Psoas muscle (tissue), 7 donors: ENCODE measurements at regions not wholly inside any gene's neighbourhood (a gene's known extent, or its start where the extent isn't known, plus 50 kb on each side); places are given as distances from the start of the nearest gene placed in this dataset.
A peak's percentile ranks its signal among the peaks of the same experiment; 100 is the strongest.

Source experiments
- ATAC-seq, 4 donors: fragments of 200-7000 bp; cut with Tn5 transposase; one replicate each; pipeline ENCODE4 v1.9.1; 2020; ENCODE audit warnings: moderate library complexity in 3 of 4, mild to moderate bottlenecking in 2 of 4
- DNase-seq, 2 donors: peaks; one replicate each; pipeline ENCODE4 v3.0.0-alpha.2; 2020
- H3K27ac ChIP-seq: fragments of 200-600 bp; one replicate; pipeline ENCODE4 v1.8.0; 2022
- H3K27me3 ChIP-seq, 3 donors: fragments of 200-600 bp in 1 of 3; one replicate each; pipeline versions ENCODE4 v1.6.1 to v1.8.0; 2013 to 2022; ENCODE audit warnings: low read length in 2 of 3, mild to moderate bottlenecking in 2 of 3, moderate library complexity in 1 of 3; ENCODE audit not compliant: insufficient read depth in 3 of 3
- H3K36me3 ChIP-seq, 2 donors: fragments of 200-600 bp in 1 of 2; one replicate each; pipeline versions ENCODE4 v1.6.1 to v1.8.0; 2013 to 2022; ENCODE audit warnings: low read depth in 1 of 2, mild to moderate bottlenecking in 1 of 2, moderate library complexity in 1 of 2; ENCODE audit not compliant: insufficient read depth in 1 of 2
- H3K4me1 ChIP-seq: fragments of 200-600 bp; one replicate; pipeline ENCODE4 v1.8.0; 2022
- H3K4me3 ChIP-seq: fragments of 200-600 bp; one replicate; pipeline ENCODE4 v1.8.0; 2022; ENCODE audit warnings: mild to moderate bottlenecking
- H3K9me3 ChIP-seq: fragments of 200-600 bp; one replicate; pipeline ENCODE4 v1.8.0; 2022
- CTCF ChIP-seq: fragments of 200-600 bp; IDR thresholded peaks from one replicate; pipeline ENCODE4 v1.8.0; 2022; ENCODE audit warnings: antibody characterized with exemption
- WGBS, 3 donors: extraction: QIAGEN DNeasy Blood & Tissue Kit; methylation state at CpG; one replicate each; pipeline versions ENCODE4 v1.1.6 to v1.1.7; 2013; 5-methylcytosine and 5-hydroxymethylcytosine counted together
- intact Hi-C, 2 donors: fragments of 100-400 bp; cut with DNase I; formaldehyde crosslinking; loops; one replicate each; pipeline versions ENCODE4 v1.11.0 to v1.14.2; 2022
- donor health status: healthy with polysubstance abuse.
- donor health status: DM: no; HTN: no; CAD: no; lungs with moderate emphysema.
- donor health status: Bipolar disorder and iron deficiency.
- donor health status: healthy.
- donor health status: DM: yes; HTN: yes; CAD: no.
- donor health status: DM: no; HTN: no; CAD: no.
- donor health status: DM: yes; HTN: yes; CAD: no.

GRCh38 chr6:144762469-144762868, 477.3 kb downstream of the UTRN start:
- Histone ChIP-seq H3K9me3 (no peaks in the 10 kb centered on the region), H3K27ac (no peak overlapping the region), H3K4me1 (no peaks in the 10 kb centered on the region), H3K36me3 (peaks cover 0 to 5% of the 10 kb centered on the region in 2 donors), H3K4me3 (no peak overlapping the region), H3K27me3 (no peaks in the 10 kb centered on the region)
- WGBS, 3 donors, result 77 to 87% (median 81%) methylated on average over 3 of the region's 3 CpGs
- DNase-seq (no peak), ATAC-seq (no peak)
- TF ChIP-seq CTCF, result no peak
- intact Hi-C loops, result no loop called here

GRCh38 chr6:144767051-144767450, 481.9 kb downstream of the UTRN start:
- no peaks in the 10 kb centered on the region for H3K27me3 ChIP-seq
- H3K4me1 ChIP-seq, result peaks cover 12% of the 10 kb centered on the region
- H3K36me3 ChIP-seq, result peaks cover 0 to 1% of the 10 kb centered on the region in 2 donors
- TF ChIP-seq CTCF, result no peak
- WGBS, 3 donors, result 77 to 88% (median 81%) methylated on average over 1 of the region's 1 CpG
- H3K27ac ChIP-seq, result no peak overlapping the region
- no peak overlapping the region for H3K4me3 ChIP-seq
- DNase-seq, result no peak
- no peak for ATAC-seq
- intact Hi-C loops, result loop anchor here in 1 of 2 donors (5.0 kb wide), 1 partner anchor 185 kb away; no protein-coding TSS in a partner anchor
- H3K9me3 ChIP-seq, result no peaks in the 10 kb centered on the region

- no peak for DNase-seq
- Histone ChIP-seq H3K27me3 (no peaks in the 10 kb centered on the region), H3K4me1 (peaks cover 12% of the 10 kb centered on the region), H3K27ac (no peak overlapping the region), H3K9me3 (no peaks in the 10 kb centered on the region), H3K36me3 (peaks cover 0 to 10% of the 10 kb centered on the region in 2 donors), H3K4me3 (no peak overlapping the region)
- intact Hi-C loops, result loop anchor here in 1 of 2 donors (5.0 kb wide), 1 partner anchor 186 kb away; no protein-coding TSS in a partner anchor
- ATAC-seq, result no peak
- TF ChIP-seq CTCF, result no peak
These were observed 483.5 kb downstream of the UTRN start for GRCh38 chr6:144768551-144769075.

GRCh38 chr6:144769142-144769541, 484.0 kb downstream of the UTRN start:
- 8 to 19% (median 11%) methylated on average over 3 of the region's 3 CpGs for WGBS, 3 donors
- no peak overlapping the region for H3K4me3 ChIP-seq

More at GRCh38 chr6:144769142-144769541, 484.0 kb downstream of the UTRN start:
- Histone ChIP-seq H3K36me3 (peaks cover 0 to 15% of the 10 kb centered on the region in 2 donors), H3K27ac (no peak overlapping the region), H3K4me1 (peaks cover 12% of the 10 kb centered on the region), H3K27me3 (no peaks in the 10 kb centered on the region), H3K9me3 (no peaks in the 10 kb centered on the region)
- no peak for DNase-seq
- TF ChIP-seq CTCF, result no peak
- intact Hi-C loops, result loop anchor here in 1 of 2 donors (5.0 kb wide), 1 partner anchor 187 kb away; no protein-coding TSS in a partner anchor
- peak in 3 of 4 donors; percentile 35 to 71 (median 46) for ATAC-seq
